ENCODE measurements at regions not wholly inside any gene's neighbourhood (a gene's known extent, or its start where the extent isn't known, plus 50 kb on each side); places are given as distances from the start of the nearest gene placed in this dataset.

GRCh38 chr6:11358904-11359830, 126.7 kb upstream of the NEDD9 start:
- peaks cover 8% of the 10 kb centered on the region for H3K4me1 ChIP-seq (ENCODE audit: insufficient read depth, low read length)
- DNase-seq (ENCODE audit: insufficient read length, low spot score, missing footprints): peak; percentile 75
- no peaks in the 10 kb centered on the region for H3K36me3 ChIP-seq (ENCODE audit: insufficient read depth, low read length)
- no peak overlapping the region for H3K4me2 ChIP-seq (ENCODE audit: insufficient read depth, low read length)
- H3K9me3 ChIP-seq (ENCODE audit: low read depth, low read length): no peaks in the 10 kb centered on the region
- peak overlapping the region; percentile 17 for H2AFZ ChIP-seq (ENCODE audit: low read length)
- H3K27me3 ChIP-seq (ENCODE audit: insufficient read depth, low read length): no peaks in the 10 kb centered on the region
- no peaks in the 10 kb centered on the region for H4K20me1 ChIP-seq (ENCODE audit: insufficient read depth, low read length)
- H3K4me3 ChIP-seq (ENCODE audit: insufficient read depth, low read length): no peak overlapping the region
- no peak overlapping the region for H3K27ac ChIP-seq (ENCODE audit: low read depth, low read length)
- H3K79me2 ChIP-seq (ENCODE audit: insufficient read depth, low read length): no peaks in the 10 kb centered on the region
- TF ChIP-seq CTCF (IDR thresholded peaks at IDR 0.05; ENCODE audit: extremely low read depth, low read depth, low read length): no peak

GRCh38 chr6:11357285-11357684, 124.8 kb upstream of the NEDD9 start:
- Histone ChIP-seq H4K20me1 (ENCODE audit: insufficient read depth, low read length) (no peaks in the 10 kb centered on the region), H3K79me2 (ENCODE audit: insufficient read depth, low read length) (no peaks in the 10 kb centered on the region), H3K4me2 (ENCODE audit: insufficient read depth, low read length) (no peak overlapping the region), H3K27me3 (ENCODE audit: insufficient read depth, low read length) (no peaks in the 10 kb centered on the region), H2AFZ (ENCODE audit: low read length) (peak overlapping the region; percentile 77), H3K4me3 (ENCODE audit: insufficient read depth, low read length) (no peak overlapping the region), H3K27ac (ENCODE audit: low read depth, low read length) (no peak overlapping the region), H3K4me1 (ENCODE audit: insufficient read depth, low read length) (peaks cover 15% of the 10 kb centered on the region), H3K36me3 (ENCODE audit: insufficient read depth, low read length) (no peaks in the 10 kb centered on the region), H3K9me3 (ENCODE audit: low read depth, low read length) (no peaks in the 10 kb centered on the region)
- TF ChIP-seq CTCF (IDR thresholded peaks at IDR 0.05; ENCODE audit: extremely low read depth, low read depth, low read length): no peak
- DNase-seq (ENCODE audit: insufficient read length, low spot score, missing footprints): no peak

- Histone ChIP-seq H3K4me3 (ENCODE audit: insufficient read depth, low read length) (no peak overlapping the region), H3K27me3 (ENCODE audit: insufficient read depth, low read length) (no peaks in the 10 kb centered on the region), H3K9me3 (ENCODE audit: low read depth, low read length) (no peaks in the 10 kb centered on the region), H2AFZ (ENCODE audit: low read length) (peak overlapping the region; percentile 77), H3K36me3 (ENCODE audit: insufficient read depth, low read length) (no peaks in the 10 kb centered on the region), H3K27ac (ENCODE audit: low read depth, low read length) (no peak overlapping the region), H3K4me2 (ENCODE audit: insufficient read depth, low read length) (no peak overlapping the region), H4K20me1 (ENCODE audit: insufficient read depth, low read length) (no peaks in the 10 kb centered on the region), H3K4me1 (ENCODE audit: insufficient read depth, low read length) (peaks cover 15% of the 10 kb centered on the region), H3K79me2 (ENCODE audit: insufficient read depth, low read length) (no peaks in the 10 kb centered on the region)
- DNase-seq (ENCODE audit: insufficient read length, low spot score, missing footprints): no peak
- TF ChIP-seq CTCF (IDR thresholded peaks at IDR 0.05; ENCODE audit: extremely low read depth, low read depth, low read length): no peak
These were observed 124.1 kb upstream of the NEDD9 start for GRCh38 chr6:11356404-11357155.

GRCh38 chr6:11353921-11354389, 121.5 kb upstream of the NEDD9 start:
- Histone ChIP-seq H3K4me1 (ENCODE audit: insufficient read depth, low read length) (peaks cover 15% of the 10 kb centered on the region), H3K4me3 (ENCODE audit: insufficient read depth, low read length) (no peak overlapping the region), H3K36me3 (ENCODE audit: insufficient read depth, low read length) (no peaks in the 10 kb centered on the region), H3K27ac (ENCODE audit: low read depth, low read length) (peak overlapping the region; percentile 76), H3K79me2 (ENCODE audit: insufficient read depth, low read length) (no peaks in the 10 kb centered on the region), H4K20me1 (ENCODE audit: insufficient read depth, low read length) (no peaks in the 10 kb centered on the region), H3K9me3 (ENCODE audit: low read depth, low read length) (no peaks in the 10 kb centered on the region), H3K27me3 (ENCODE audit: insufficient read depth, low read length) (no peaks in the 10 kb centered on the region), H2AFZ (ENCODE audit: low read length) (peak overlapping the region; percentile 75), H3K4me2 (ENCODE audit: insufficient read depth, low read length) (peak overlapping the region; percentile 25)
- TF ChIP-seq CTCF (IDR thresholded peaks at IDR 0.05; ENCODE audit: extremely low read depth, low read depth, low read length): no peak
- DNase-seq (ENCODE audit: insufficient read length, low spot score, missing footprints): peak; percentile 90
